Uterus (tissue), 2 donors: ENCODE measurements at regions not wholly inside any gene's neighbourhood (a gene's known extent, or its start where the extent isn't known, plus 50 kb on each side); places are given as distances from the start of the nearest gene placed in this dataset.

Experiments
- POLR2A ChIP-seq, 2 donors: fragments of 450-650 bp; IDR thresholded peaks; one replicate each; pipeline ENCODE4 v1.6.1; 2016; ENCODE audit warnings: antibody characterized with exemption in 2 of 2, mild to moderate bottlenecking in 1 of 2, moderate library complexity in 1 of 2
- TF ChIP-seq, protein P1 (sequence below), 4 experiments: fragments of 200-600 bp in 2 of 4; fragments of 450-650 bp in 2 of 4; sonication (generic) in 2 of 4; IDR thresholded peaks; one replicate each; pipeline ENCODE4 v1.5.1; 2016 to 2019; ENCODE audit warnings: antibody characterized with exemption in 4 of 4, mild to moderate bottlenecking in 2 of 4, moderate library complexity in 1 of 4

- TF ChIP-seq, protein P1, sequence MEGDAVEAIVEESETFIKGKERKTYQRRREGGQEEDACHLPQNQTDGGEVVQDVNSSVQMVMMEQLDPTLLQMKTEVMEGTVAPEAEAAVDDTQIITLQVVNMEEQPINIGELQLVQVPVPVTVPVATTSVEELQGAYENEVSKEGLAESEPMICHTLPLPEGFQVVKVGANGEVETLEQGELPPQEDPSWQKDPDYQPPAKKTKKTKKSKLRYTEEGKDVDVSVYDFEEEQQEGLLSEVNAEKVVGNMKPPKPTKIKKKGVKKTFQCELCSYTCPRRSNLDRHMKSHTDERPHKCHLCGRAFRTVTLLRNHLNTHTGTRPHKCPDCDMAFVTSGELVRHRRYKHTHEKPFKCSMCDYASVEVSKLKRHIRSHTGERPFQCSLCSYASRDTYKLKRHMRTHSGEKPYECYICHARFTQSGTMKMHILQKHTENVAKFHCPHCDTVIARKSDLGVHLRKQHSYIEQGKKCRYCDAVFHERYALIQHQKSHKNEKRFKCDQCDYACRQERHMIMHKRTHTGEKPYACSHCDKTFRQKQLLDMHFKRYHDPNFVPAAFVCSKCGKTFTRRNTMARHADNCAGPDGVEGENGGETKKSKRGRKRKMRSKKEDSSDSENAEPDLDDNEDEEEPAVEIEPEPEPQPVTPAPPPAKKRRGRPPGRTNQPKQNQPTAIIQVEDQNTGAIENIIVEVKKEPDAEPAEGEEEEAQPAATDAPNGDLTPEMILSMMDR (IDR thresholded peaks at IDR 0.05), result no peak
- no peak for TF ChIP-seq POLR2A (IDR thresholded peaks at IDR 0.05)
These were observed 295.5 kb upstream of the GADL1 start for GRCh38 chr3:31189971-31190370.
